HuH-7.5 (cell line): ENCODE measurements at regions not wholly inside any gene's neighbourhood (a gene's known extent, or its start where the extent isn't known, plus 50 kb on each side); places are given as distances from the start of the nearest gene placed in this dataset.

Experiments used
- DNase-seq: peaks from one replicate; pipeline ENCODE4 v3.0.0; 2011; ENCODE audit warnings: low spot score

GRCh38 chr15:69893086-69893485, 204.6 kb downstream of the TLE3 start:
- DNase-seq, result no peak

DNA sequence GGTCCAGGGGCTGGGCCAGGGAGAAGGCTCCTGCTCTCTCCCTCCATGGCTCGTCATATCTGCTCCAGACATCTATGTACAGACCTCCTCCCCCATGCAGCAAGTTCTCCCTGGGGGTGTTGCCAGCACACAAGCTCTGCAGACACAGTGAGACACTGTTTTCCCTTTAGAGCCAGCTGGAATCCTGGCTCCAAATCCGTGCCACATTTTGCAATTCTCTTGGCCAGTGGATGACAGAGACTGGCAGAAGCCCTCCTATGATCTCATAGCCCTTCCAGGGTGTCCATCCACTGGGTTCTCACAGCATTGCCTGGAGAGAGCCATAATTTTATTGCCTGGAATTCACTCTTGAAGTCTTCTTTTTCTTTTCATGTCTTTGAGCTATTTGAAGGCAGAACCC, 203.9 kb downstream of the TLE3 start:
- no peak for DNase-seq

DNA sequence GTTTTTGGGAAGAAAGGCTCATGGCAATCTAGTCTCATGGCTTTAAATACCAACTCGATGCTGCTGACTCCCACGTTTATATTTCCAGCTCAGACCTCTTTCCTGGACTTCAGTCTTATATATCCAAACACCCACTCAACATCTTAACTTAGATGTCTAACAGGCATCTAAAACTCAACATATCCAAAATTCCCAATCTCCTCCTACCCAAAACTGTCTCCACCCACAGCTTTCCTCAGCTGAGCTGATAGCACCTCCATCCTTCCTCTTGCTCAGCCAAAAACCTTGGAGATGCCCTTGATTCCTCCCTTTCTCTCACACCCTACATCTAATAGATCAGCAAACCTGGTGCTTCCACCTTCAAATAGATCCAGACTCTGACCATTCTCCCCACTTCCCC, 202.5 kb downstream of the TLE3 start:
- DNase-seq, result no peak

GRCh38 chr15:69896606-69897005, 201.1 kb downstream of the TLE3 start:
- DNase-seq, result no peak

DNA sequence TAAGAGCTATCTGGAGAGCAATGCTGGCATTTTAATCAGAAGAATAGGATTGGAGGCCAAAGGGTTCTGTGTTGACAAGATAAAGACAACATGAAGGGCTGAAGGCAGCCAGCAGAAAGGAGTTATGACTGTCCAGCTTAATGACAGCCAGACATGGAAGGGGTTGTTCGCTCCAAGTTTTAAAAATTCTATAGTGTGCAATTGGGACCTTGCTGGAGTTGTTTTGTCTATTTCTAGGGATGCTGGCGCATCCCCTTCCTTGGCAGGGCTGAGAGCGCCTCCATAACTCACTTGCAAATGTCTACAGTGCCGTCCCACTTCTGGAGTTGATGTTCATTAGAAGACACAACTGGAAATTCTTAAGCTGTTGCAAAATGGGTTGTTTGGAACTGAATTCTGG, 200.7 kb downstream of the TLE3 start:
- no peak for DNase-seq

GRCh38 chr15:69897471-69898237, 200.1 kb downstream of the TLE3 start:
- no peak for DNase-seq

- no peak for DNase-seq
These were observed 199.5 kb downstream of the TLE3 start for GRCh38 chr15:69898243-69898642.

GRCh38 chr15:69902414-69903062, 195.2 kb downstream of the TLE3 start:
- no peak for DNase-seq

- DNase-seq, result no peak
These were observed 193.9 kb downstream of the TLE3 start for GRCh38 chr15:69903470-69904469.

DNA sequence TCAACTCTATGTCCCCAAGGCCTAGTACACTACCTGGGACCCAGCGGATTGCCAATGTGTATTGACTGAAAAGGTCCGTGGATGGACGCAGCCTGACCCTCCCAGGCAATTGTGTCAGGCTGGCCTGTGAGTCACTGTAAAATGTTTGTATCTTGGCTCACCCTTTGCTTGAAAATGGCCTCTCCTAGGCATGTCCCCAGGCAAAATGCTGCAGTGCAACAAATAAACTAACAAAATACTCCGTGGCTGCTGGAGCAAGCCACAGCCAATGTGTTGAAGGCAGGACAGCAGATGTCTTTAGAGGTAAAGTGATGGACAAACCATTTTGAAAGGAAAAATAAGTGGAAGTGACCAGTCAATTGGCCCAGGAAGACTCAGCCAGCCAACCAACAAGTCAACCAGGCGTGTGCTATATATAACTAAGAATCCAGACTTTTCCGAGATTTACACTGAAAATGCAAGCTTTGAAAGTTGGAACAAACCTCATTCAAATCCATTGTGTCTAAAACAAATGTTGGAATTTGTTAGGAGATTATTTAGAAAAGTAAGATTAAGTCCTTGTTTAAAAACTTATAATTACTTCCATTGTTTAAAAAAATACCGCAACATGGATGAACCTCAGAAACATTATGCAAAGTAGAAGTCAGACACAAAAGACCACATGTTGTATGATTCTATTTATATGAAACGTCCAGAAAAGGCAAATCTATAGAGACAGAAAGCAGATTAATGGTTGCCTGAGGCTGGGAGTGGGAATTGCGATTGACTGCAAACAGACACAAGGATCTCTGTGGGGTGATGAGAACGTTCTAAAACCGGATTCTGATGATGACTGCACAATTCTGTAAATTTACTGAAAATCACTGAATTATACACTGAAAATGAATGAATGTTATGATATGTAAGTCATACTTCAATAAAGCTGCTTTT, 191.2 kb downstream of the TLE3 start:
- no peak for DNase-seq

DNA sequence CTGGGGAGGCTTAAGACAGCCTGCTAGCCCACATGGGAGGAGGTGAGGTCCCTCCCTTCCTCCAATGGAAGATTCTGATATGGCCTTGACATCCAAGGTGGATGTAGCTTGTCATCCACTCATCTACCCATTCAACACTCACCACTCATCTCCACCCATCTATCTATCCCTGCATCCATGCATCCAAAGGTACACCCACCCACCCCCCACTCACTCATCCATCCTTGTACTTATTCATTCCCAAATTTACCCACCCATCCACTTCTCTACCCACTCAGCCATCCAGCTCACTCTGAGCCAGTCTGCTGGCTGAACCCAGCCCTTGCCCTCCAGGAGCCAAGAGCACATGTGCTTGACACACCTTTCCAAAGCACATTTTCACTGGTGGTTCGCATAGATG, 189.7 kb downstream of the TLE3 start:
- no peak for DNase-seq

GRCh38 chr15:69908590-69909420, 188.9 kb downstream of the TLE3 start:
- DNase-seq, result no peak

DNA sequence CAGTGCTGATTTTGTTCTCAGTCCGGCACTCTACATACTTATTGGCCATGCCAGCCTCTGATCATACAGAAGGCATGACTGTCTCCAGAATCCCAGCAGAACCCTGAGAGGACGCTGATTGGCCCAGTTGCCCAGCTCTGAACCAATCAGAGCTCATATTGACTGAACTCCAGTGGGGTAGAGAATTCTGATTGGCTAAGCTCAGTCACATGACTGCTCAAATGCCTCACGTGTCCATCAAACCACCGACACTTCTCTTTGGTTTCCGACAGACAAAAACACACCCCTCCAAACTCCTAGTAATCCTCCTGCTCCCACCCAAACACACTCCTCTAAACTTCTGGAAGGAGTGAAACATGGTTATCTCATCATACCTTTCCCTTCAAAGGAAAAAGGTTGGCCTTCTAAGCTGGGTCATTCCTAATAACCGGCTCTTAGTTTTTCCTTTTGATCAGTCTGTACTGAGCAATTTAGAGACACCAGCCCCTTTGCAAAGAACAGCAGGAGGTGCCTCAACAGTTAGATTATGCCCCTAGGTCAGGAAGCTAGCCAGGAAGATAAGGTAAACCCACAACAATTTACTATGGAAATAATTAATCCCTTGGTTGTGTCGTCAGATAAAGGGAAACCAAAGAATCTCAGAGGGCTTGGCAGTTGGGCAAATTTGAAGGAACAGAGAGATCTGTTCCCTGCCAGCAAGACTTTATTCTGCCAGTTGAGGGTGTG, 187.8 kb downstream of the TLE3 start:
- DNase-seq, result no peak

- DNase-seq, result no peak
These were observed 187.2 kb downstream of the TLE3 start for GRCh38 chr15:69910514-69910913.

- no peak for DNase-seq
These were observed 185.6 kb downstream of the TLE3 start for GRCh38 chr15:69912116-69912515.

- no peak for DNase-seq
These were observed 183.7 kb downstream of the TLE3 start for GRCh38 chr15:69914040-69914439.

- DNase-seq, result no peak
These were observed 182.8 kb downstream of the TLE3 start for GRCh38 chr15:69914960-69915359.

DNA sequence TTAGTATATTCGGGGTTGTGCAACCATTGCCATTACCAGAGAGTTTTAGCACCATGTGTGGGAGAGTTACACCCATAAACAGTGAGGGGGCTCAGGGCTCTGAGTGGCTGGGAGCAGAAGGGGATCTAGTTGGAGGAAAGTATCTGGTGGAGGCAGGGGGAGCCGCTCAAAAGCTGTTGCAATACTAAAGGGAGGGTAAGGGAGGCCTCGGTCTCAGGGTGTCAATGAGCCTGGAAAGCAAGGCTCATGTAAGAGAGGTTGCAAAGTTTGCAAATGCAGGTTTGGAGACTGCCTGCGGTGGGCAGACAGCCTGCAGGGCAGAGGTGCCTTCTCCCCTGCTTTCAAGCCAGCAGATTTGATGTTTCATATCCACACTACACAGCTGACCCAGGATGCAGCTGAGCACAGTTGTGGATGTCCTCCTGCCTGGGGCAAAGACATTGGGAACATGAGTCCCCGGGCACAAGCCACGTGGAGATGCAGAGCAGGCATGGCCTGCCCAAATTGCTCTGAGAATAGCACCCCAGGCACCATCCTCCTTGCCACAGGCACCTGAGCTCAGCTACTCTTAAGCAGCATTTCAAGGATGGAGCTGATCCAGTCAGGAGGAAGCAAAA, 181.4 kb downstream of the TLE3 start:
- no peak for DNase-seq

DNA sequence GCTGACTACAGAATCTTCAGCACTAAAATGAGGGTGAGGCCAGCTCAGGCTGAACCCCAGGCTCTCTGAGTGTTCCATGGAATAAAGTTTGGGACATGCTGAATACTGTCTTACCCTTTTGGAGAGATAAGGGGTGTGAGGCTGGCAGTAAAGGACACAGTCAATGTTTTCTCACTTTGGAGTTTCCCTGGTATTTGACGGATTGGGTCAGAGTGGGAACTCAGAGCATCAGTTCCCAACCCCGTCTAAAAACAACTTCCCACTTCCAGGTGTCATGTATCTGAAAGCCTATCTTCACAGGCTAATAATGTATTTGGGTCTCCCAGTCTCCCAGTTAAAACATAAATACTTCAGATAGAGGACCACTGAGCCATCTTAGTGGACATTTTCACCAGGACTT, 180.7 kb downstream of the TLE3 start:
- DNase-seq, result no peak
